ENCODE measurements at regions not wholly inside any gene's neighbourhood (a gene's known extent, or its start where the extent isn't known, plus 50 kb on each side); places are given as distances from the start of the nearest gene placed in this dataset.
A peak's percentile ranks its signal among the peaks of the same experiment; 100 is the strongest.

- H3K4me3 ChIP-seq (replicated peaks in 1 of 2; ENCODE audit: low read depth in 2 of 2, low read length in 2 of 2), result no peak overlapping the region
- no peak for TF ChIP-seq CTCF (IDR thresholded peaks at IDR 0.05; ENCODE audit: low read depth, low read length)
- DNase-seq (ENCODE audit: low read depth in 2 of 2), result no peak
These were observed 64.0 kb upstream of the CHRM3 start for GRCh38 chr1:239322369-239322768.

- no peak overlapping the region for H3K4me3 ChIP-seq (replicated peaks in 1 of 2; ENCODE audit: low read depth in 2 of 2, low read length in 2 of 2)
- no peak for TF ChIP-seq CTCF (IDR thresholded peaks at IDR 0.05; ENCODE audit: low read depth, low read length)
- no peak for DNase-seq (ENCODE audit: low read depth in 2 of 2)
These were observed 64.5 kb upstream of the CHRM3 start for GRCh38 chr1:239321877-239322276.

- TF ChIP-seq CTCF (IDR thresholded peaks at IDR 0.05; ENCODE audit: low read depth, low read length), result no peak
- DNase-seq (ENCODE audit: low read depth in 2 of 2), result no peak
- H3K4me3 ChIP-seq (replicated peaks in 1 of 2; ENCODE audit: low read depth in 2 of 2, low read length in 2 of 2), result no peak overlapping the region
These were observed 68.4 kb upstream of the CHRM3 start for GRCh38 chr1:239317948-239318347.

GRCh38 chr1:239315631-239316217 lies 70.6 kb upstream of the CHRM3 start:
- DNase-seq (ENCODE audit: low read depth in 2 of 2), result no peak
- TF ChIP-seq CTCF (IDR thresholded peaks at IDR 0.05; ENCODE audit: low read depth, low read length), result no peak

GRCh38 chr1:239311331-239311730 lies 75.0 kb upstream of the CHRM3 start:
- H3K4me3 ChIP-seq (replicated peaks in 1 of 2; ENCODE audit: low read depth in 2 of 2, low read length in 2 of 2), result no peak overlapping the region
- TF ChIP-seq CTCF (IDR thresholded peaks at IDR 0.05; ENCODE audit: low read depth, low read length), result no peak
- DNase-seq (ENCODE audit: low read depth in 2 of 2), result no peak

More at GRCh38 chr1:239315631-239316217, 70.6 kb upstream of the CHRM3 start:
- H3K4me3 ChIP-seq (replicated peaks in 1 of 2; ENCODE audit: low read depth in 2 of 2, low read length in 2 of 2), result no peak overlapping the region

GRCh38 chr1:239308701-239309333 lies 77.6 kb upstream of the CHRM3 start:
- TF ChIP-seq CTCF (IDR thresholded peaks at IDR 0.05; ENCODE audit: low read depth, low read length), result no peak
- DNase-seq (ENCODE audit: low read depth in 2 of 2), result peak in 1 of 2 donors; percentile 4
- H3K4me3 ChIP-seq (replicated peaks in 1 of 2; ENCODE audit: low read depth in 2 of 2, low read length in 2 of 2), result no peak overlapping the region

Measured in cardiac fibroblast (primary cell).